ENCODE measurements at regions not wholly inside any gene's neighbourhood (a gene's known extent, or its start where the extent isn't known, plus 50 kb on each side); places are given as distances from the start of the nearest gene placed in this dataset.

DNA sequence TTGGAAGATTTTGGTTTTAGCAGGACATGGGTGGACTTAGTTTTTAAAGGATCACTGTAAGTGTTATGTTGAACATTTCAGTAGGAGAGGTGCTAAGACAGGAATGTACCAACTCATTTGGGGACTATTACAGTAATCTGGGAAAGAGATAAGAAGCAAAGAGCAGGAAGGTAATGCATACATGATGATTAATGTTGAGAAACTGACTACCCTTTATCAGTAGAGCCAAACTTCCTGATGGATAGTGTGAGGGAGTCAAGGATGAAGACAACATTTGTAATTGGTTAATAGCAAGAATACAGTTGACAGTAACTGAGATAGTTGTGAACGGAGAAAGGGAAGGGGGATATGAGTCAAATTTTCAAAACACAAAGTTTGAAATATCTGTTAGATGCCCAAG lies 421.9 kb upstream of the PRR20A start:
- intact Hi-C loops (cut with micrococcal nuclease; ENCODE audit: unreplicated experiment): no loop called here
- no peak for TF ChIP-seq CTCF (conservative IDR thresholded peaks at IDR 0.05; ENCODE audit: low read length)
- no peak for DNase-seq (ENCODE audit: low spot score)
- CTCF ChIA-PET (ENCODE audit: unreplicated experiment): no interaction called here
- no TSS peak for BruUV-seq (replicated peaks)
- 0 out of 2 replicates have a peak, but pooled peaks cover 3% of the 10 kb centered on the region for H3K9me3 ChIP-seq (ENCODE audit: low read length)
- H3K79me2 ChIP-seq (ENCODE audit: insufficient read depth, low read depth, low read length): no peaks in the 10 kb centered on the region
- H4K20me1 ChIP-seq (ENCODE audit: insufficient read depth, low read length): no peaks in the 10 kb centered on the region
- no peaks in the 10 kb centered on the region for H3K9me2 ChIP-seq (ENCODE audit: insufficient read depth, low read length)
- no peak overlapping the region for H2AFZ ChIP-seq (ENCODE audit: low read length)
- no peak overlapping the region for H3K27ac ChIP-seq (ENCODE audit: low read depth, low read length, poor library complexity, severe bottlenecking)
- H3K4me1 ChIP-seq (ENCODE audit: insufficient read depth, low read length, poor library complexity, severe bottlenecking): no peaks in the 10 kb centered on the region
- no peak overlapping the region for H3K4me2 ChIP-seq (ENCODE audit: low read length)
- POLR2A ChIA-PET: no interaction called here
- H3K4me3 ChIP-seq (ENCODE audit: low read depth, low read length, poor library complexity, severe bottlenecking): no peak overlapping the region
- H3K36me3 ChIP-seq (ENCODE audit: insufficient read depth, low read length): no peaks in the 10 kb centered on the region

DNA sequence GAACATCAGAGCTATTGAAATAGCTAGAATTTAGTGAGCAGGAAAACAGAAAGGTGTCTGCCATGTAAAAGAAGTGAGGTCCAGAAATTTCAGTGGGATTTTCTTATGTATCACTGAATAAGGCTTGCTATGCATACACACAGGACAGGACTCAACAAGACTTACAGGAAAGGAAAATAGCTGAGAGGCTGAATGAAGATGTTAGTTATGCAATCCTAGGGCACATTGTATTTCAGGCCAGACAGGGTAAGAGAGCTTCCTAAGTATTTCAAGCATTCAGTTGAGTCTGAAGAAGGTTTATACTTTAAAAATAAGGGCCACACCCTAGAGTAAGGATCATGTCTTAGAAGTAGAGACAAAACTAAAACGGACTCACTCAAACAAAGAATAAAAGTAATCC lies 419.9 kb upstream of the PRR20A start:
- ChIA-PET CTCF (ENCODE audit: unreplicated experiment) (no interaction called here), POLR2A (interaction anchor here (0.6 to 1.4 kb wide), 3 partner anchors 14 to 642 kb away, joined by 3 to 5 read pairs (median 3); no protein-coding TSS in a partner anchor)
- no TSS peak for BruUV-seq (replicated peaks)
- H3K79me2 ChIP-seq (ENCODE audit: insufficient read depth, low read depth, low read length): no peaks in the 10 kb centered on the region
- no peaks in the 10 kb centered on the region for H3K9me2 ChIP-seq (ENCODE audit: insufficient read depth, low read length)
- H3K9me3 ChIP-seq (ENCODE audit: low read length): no peaks in the 10 kb centered on the region
- no peak overlapping the region for H3K27ac ChIP-seq (ENCODE audit: low read depth, low read length, poor library complexity, severe bottlenecking)
- no peaks in the 10 kb centered on the region for H3K36me3 ChIP-seq (ENCODE audit: insufficient read depth, low read length)
- no peak overlapping the region for H2AFZ ChIP-seq (ENCODE audit: low read length)
- intact Hi-C loops (cut with micrococcal nuclease; ENCODE audit: unreplicated experiment): no loop called here
- no peak for DNase-seq (ENCODE audit: low spot score)
- no peaks in the 10 kb centered on the region for H4K20me1 ChIP-seq (ENCODE audit: insufficient read depth, low read length)
- TF ChIP-seq EZH2phosphoT487 (IDR thresholded peaks at IDR 0.05; ENCODE audit: borderline replicate concordance, low read depth, low read length): no peak
- no peak for TF ChIP-seq CTCF (conservative IDR thresholded peaks at IDR 0.05; ENCODE audit: low read length)
- no peaks in the 10 kb centered on the region for H3K4me1 ChIP-seq (ENCODE audit: insufficient read depth, low read length, poor library complexity, severe bottlenecking)
- no peak overlapping the region for H3K4me2 ChIP-seq (ENCODE audit: low read length)
- H3K4me3 ChIP-seq (ENCODE audit: low read depth, low read length, poor library complexity, severe bottlenecking): no peak overlapping the region

- ChIA-PET CTCF (ENCODE audit: unreplicated experiment) (no interaction called here), POLR2A (interaction anchor here (0.8 to 1.7 kb wide), 2 partner anchors 15 to 216 kb away, joined by 4 to 5 read pairs; no protein-coding TSS in a partner anchor)
- Histone ChIP-seq H3K9me2 (ENCODE audit: insufficient read depth, low read length) (no peaks in the 10 kb centered on the region), H3K4me3 (ENCODE audit: low read depth, low read length, poor library complexity, severe bottlenecking) (no peak overlapping the region), H2AFZ (ENCODE audit: low read length) (no peak overlapping the region), H4K20me1 (ENCODE audit: insufficient read depth, low read length) (no peaks in the 10 kb centered on the region), H3K4me1 (ENCODE audit: insufficient read depth, low read length, poor library complexity, severe bottlenecking) (no peaks in the 10 kb centered on the region), H3K36me3 (ENCODE audit: insufficient read depth, low read length) (no peaks in the 10 kb centered on the region), H3K9me3 (ENCODE audit: low read length) (0 out of 2 replicates have a peak, but pooled peaks cover 4% of the 10 kb centered on the region), H3K4me2 (ENCODE audit: low read length) (no peak overlapping the region), H3K27ac (ENCODE audit: low read depth, low read length, poor library complexity, severe bottlenecking) (no peak overlapping the region), H3K79me2 (ENCODE audit: insufficient read depth, low read depth, low read length) (no peaks in the 10 kb centered on the region)
- intact Hi-C loops (cut with micrococcal nuclease; ENCODE audit: unreplicated experiment): no loop called here
- BruUV-seq (replicated peaks): no TSS peak
- TF ChIP-seq EZH2phosphoT487 (IDR thresholded peaks at IDR 0.05; ENCODE audit: borderline replicate concordance, low read depth, low read length): no peak
- no peak for TF ChIP-seq CTCF (conservative IDR thresholded peaks at IDR 0.05; ENCODE audit: low read length)
- no peak for DNase-seq (ENCODE audit: low spot score)
Measured at GRCh38 chr13:56735537-56735942, 405.2 kb upstream of the PRR20A start.
